Glutamatergic neuron (in vitro differentiated cells): ENCODE measurements at regions not wholly inside any gene's neighbourhood (a gene's known extent, or its start where the extent isn't known, plus 50 kb on each side); places are given as distances from the start of the nearest gene placed in this dataset.
A peak's percentile ranks its signal among the peaks of the same experiment; 100 is the strongest.

Source experiments
- DNase-seq: peaks from one replicate; pipeline ENCODE4 v3.0.0; 2022
- H3K27ac Mint-ChIP-seq: one replicate; pipeline ENCODE4 v1.8.0; 2020; ENCODE audit warnings: mild to moderate bottlenecking, mixed read lengths, inconsistent platforms; ENCODE audit not compliant: unreplicated experiment
- H3K27me3 Mint-ChIP-seq: one replicate; pipeline ENCODE4 v1.8.0; 2020; ENCODE audit warnings: mild to moderate bottlenecking, moderate library complexity, mixed read lengths, inconsistent platforms; ENCODE audit not compliant: unreplicated experiment
- H3K36me3 Mint-ChIP-seq: one replicate; pipeline ENCODE4 v1.8.0; 2020; ENCODE audit warnings: mild to moderate bottlenecking, mixed read lengths, inconsistent platforms; ENCODE audit not compliant: unreplicated experiment
- H3K4me1 Mint-ChIP-seq: one replicate; pipeline ENCODE4 v1.8.0; 2020; ENCODE audit warnings: mild to moderate bottlenecking, low read depth, mixed read lengths, inconsistent platforms; ENCODE audit not compliant: unreplicated experiment
- H3K4me3 Mint-ChIP-seq: one replicate; pipeline ENCODE4 v1.8.0; 2020; ENCODE audit warnings: mild to moderate bottlenecking, mixed read lengths, inconsistent platforms; ENCODE audit not compliant: unreplicated experiment
- H3K9me3 Mint-ChIP-seq: one replicate; pipeline ENCODE4 v1.8.0; 2020; ENCODE audit warnings: mild to moderate bottlenecking, moderate library complexity, mixed read lengths, inconsistent platforms; ENCODE audit not compliant: unreplicated experiment
- TF ChIP-seq, protein P1 (sequence below): fragments of 200-600 bp; sonication (generic); IDR thresholded peaks from one replicate; pipeline ENCODE4 v1.5.0; 2021; ENCODE audit not compliant: partially characterized antibody, unreplicated experiment

DNA sequence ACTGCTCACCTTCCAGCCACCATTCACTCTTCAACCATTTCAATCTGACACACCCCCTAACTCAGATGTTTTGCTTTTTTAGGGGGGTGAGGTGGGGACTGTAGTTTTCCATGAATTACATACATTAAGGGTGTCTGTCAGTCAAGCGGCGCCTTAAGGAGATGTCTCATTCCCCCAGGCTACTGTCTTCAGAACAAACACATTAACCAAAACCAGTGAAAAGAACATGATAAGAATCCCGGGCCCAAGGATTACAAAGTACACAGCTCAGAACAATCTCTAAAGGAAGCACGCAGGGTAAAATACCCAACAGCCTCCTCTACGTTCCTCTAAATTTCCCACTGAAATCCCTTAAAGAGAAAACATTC is 62.5 kb upstream of the IRF2 start:
- Mint-ChIP-seq H3K27ac (peak overlapping the region; percentile 72), H3K9me3 (peaks cover 2% of the 10 kb centered on the region), H3K27me3 (peaks cover 2% of the 10 kb centered on the region), H3K4me1 (peaks cover 6% of the 10 kb centered on the region), H3K36me3 (no peaks in the 10 kb centered on the region), H3K4me3 (peak overlapping the region; percentile 94)
- TF ChIP-seq, protein P1, sequence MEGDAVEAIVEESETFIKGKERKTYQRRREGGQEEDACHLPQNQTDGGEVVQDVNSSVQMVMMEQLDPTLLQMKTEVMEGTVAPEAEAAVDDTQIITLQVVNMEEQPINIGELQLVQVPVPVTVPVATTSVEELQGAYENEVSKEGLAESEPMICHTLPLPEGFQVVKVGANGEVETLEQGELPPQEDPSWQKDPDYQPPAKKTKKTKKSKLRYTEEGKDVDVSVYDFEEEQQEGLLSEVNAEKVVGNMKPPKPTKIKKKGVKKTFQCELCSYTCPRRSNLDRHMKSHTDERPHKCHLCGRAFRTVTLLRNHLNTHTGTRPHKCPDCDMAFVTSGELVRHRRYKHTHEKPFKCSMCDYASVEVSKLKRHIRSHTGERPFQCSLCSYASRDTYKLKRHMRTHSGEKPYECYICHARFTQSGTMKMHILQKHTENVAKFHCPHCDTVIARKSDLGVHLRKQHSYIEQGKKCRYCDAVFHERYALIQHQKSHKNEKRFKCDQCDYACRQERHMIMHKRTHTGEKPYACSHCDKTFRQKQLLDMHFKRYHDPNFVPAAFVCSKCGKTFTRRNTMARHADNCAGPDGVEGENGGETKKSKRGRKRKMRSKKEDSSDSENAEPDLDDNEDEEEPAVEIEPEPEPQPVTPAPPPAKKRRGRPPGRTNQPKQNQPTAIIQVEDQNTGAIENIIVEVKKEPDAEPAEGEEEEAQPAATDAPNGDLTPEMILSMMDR = no peak
- no peak for DNase-seq

DNA sequence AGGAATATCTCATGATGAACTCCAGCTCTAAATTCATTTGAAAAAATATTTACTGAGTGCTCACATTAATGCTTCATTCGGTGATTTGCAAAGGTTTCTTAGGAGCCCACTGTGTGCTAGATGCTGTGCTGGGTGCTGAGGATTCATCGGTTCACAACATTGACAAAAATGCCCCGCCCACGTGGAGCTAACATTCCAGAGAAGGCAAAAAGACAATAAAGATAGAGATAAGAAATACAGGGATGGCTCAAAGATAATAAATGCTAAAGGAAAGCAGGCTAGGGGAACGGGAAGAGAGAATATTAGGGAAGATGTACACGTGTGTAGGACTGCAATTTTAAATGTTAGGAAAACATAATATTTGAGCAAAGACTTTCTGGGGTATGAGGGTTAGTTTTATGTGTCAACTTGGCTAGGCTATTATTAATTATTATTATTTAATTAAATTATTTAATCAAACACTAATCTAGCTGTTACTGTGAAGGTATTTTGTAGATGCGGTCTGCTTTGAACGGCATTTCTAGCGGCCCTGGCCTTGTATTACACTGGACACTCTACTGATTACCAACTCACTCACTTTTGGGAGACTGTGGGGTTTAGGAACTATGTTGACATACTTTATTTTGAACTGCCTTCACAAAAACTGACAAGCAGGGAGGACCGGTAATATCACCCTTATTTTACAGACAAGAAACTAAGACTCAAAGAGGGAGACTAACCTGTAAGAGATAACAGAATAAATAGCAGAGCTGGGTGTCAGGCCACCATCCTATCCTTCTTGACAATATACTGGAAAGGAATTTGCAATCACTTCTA is 61.9 kb upstream of the IRF2 start:
- H3K36me3 Mint-ChIP-seq = no peaks in the 10 kb centered on the region
- TF ChIP-seq, protein P1 = no peak
- peaks cover 6% of the 10 kb centered on the region for H3K4me1 Mint-ChIP-seq
- DNase-seq = no peak
- peak overlapping the region; percentile 72 for H3K27ac Mint-ChIP-seq
- peaks cover 2% of the 10 kb centered on the region for H3K9me3 Mint-ChIP-seq
- H3K27me3 Mint-ChIP-seq = peaks cover 2% of the 10 kb centered on the region
- H3K4me3 Mint-ChIP-seq = peak overlapping the region; percentile 94

DNA sequence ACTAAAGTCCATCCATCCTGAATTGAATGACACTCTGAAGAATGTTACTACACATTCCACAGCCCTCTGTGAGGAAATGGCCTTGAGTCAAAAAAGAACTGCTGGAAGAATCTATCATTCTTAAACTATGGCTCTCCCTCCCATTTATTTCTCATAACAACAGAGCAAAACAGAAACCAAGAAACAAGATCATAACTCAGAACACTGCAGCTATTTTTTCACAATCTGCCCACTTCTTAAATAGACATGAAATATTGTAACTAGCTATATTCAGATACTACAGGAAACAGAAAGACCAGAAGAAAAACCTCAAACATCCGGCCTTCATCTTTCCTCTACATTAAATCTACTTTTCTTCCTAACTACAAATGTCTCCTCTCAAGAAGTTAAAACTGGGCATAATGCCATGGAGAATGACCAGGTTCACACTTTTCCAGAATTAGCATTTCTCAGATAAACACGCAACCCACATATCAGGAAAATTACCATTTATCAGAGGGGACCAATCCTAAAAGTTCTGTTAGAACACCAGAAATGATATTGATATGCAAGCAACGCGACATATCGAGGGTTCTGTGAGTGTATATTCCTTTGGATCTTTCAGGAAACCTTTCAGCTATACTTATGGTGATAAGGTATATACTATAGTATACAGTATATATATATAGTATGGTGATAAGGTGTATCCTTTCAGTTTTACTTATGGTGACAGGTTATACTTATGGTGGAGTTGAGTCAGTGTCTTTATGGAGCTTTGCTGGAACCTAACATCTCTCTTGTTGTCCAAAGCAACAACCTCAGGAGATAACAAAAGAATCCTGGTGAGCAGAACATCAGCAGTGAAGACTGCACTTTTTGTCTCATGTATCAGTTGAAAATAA is 60.4 kb upstream of the IRF2 start:
- peaks cover 2% of the 10 kb centered on the region for H3K27me3 Mint-ChIP-seq
- no peak overlapping the region for H3K4me3 Mint-ChIP-seq
- H3K27ac Mint-ChIP-seq = no peak overlapping the region
- H3K9me3 Mint-ChIP-seq = peaks cover 2% of the 10 kb centered on the region
- peaks cover 6% of the 10 kb centered on the region for H3K4me1 Mint-ChIP-seq
- TF ChIP-seq, protein P1 = no peak
- DNase-seq = no peak
- no peaks in the 10 kb centered on the region for H3K36me3 Mint-ChIP-seq

DNA sequence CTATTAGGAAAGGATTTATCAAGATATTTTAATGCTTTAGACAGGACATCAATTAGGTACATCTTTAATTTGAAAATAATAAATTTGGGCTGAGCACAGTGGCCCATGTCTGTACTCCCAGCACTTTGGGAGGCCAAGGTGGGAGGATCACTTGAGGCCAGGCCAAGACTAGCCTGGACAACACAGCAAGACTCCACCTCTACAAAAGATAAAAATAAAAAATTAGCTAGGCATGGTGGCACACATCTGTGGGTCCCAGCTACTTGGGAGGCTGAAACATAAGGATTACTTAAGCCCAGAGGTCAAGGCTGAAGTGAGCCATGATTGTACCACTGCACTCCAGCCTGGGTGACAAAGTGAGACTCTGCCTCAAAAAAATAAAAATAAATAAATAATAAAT is 59.6 kb upstream of the IRF2 start:
- DNase-seq = no peak
- Mint-ChIP-seq H3K36me3 (no peaks in the 10 kb centered on the region), H3K9me3 (peaks cover 2% of the 10 kb centered on the region), H3K27me3 (peaks cover 2% of the 10 kb centered on the region), H3K4me3 (no peak overlapping the region), H3K4me1 (peaks cover 6% of the 10 kb centered on the region), H3K27ac (no peak overlapping the region)
- TF ChIP-seq, protein P1 = no peak
